GM19238 (cell line): ENCODE measurements at regions not wholly inside any gene's neighbourhood (a gene's known extent, or its start where the extent isn't known, plus 50 kb on each side); places are given as distances from the start of the nearest gene placed in this dataset.

ENCODE experiments used
- DNase-seq: peaks from one replicate; pipeline ENCODE4 v3.0.0; 2011; ENCODE audit warnings: low spot score; ENCODE audit not compliant: insufficient read length

DNA sequence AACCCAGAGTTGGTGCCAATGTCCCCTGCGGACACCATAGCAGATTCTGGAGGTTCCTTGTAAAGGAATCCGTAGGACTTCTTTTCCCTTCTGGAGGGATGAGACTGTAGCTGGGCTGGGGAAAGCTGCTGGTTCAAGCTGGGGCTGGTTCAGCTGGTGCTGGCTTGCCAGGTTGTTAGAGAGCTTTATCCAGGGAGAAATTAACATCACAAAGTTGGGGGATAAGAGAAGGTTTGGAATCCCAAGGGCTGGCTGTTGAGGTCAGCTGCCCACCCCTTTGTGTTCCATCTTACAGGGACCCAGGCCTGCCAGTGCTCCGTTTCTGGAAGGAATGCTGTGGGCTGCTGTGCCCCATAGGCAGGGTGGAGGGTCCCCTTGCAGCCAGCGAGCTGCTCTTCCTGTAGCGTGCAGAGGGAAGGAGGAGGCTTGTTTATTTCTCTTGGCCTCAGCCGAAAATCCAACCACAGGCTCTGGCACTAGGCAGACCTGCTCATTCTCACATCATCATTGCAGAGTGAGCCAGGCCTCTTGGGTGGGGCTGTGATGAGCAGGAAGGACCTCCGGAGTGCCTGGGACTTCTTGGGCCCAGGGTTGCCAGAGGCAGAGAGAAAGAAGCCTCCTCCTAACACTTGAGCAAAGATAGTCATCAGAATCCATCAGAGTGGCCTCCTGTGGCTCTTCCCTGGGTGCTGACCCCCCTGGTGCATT is 251.1 kb downstream of the SEC14L1 start:
- DNase-seq = no peak

- DNase-seq = no peak
These were observed 251.9 kb downstream of the SEC14L1 start for GRCh38 chr17:77392376-77393273.

- DNase-seq = no peak
These were observed 252.5 kb downstream of the SEC14L1 start for GRCh38 chr17:77393274-77393600.

DNA sequence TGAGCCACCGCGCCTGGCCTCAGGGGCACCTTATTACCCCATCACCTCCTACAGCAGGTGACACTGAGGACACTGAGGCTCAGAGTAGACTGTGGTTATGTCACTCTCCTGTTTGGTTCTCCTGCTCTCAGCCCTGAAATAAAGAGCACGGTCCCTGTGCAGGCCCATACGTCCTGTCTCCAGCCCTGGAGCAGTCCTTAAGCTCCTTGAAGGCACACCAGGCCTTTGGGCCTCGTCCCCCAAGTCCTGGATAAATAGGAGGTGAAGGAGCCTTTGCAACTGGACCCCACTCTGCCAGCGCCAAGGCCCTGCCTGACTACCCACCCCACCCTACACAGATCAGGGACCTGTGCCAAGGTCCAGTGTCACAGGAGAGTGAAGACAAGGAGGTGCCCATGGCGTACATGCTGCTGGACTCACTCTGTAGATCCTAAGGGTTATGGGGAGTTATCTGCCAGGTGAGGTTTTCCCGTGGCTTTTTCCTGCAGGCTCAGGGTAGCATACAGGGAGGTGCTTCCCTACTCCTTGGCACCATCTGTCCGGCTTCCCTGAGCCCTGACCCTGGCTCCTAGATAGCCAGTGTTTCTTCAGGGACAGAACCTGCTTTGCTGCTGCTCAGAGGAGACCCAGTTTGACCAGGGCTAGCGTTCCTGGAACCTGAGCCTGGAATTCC is 253.2 kb downstream of the SEC14L1 start:
- DNase-seq = no peak

DNA sequence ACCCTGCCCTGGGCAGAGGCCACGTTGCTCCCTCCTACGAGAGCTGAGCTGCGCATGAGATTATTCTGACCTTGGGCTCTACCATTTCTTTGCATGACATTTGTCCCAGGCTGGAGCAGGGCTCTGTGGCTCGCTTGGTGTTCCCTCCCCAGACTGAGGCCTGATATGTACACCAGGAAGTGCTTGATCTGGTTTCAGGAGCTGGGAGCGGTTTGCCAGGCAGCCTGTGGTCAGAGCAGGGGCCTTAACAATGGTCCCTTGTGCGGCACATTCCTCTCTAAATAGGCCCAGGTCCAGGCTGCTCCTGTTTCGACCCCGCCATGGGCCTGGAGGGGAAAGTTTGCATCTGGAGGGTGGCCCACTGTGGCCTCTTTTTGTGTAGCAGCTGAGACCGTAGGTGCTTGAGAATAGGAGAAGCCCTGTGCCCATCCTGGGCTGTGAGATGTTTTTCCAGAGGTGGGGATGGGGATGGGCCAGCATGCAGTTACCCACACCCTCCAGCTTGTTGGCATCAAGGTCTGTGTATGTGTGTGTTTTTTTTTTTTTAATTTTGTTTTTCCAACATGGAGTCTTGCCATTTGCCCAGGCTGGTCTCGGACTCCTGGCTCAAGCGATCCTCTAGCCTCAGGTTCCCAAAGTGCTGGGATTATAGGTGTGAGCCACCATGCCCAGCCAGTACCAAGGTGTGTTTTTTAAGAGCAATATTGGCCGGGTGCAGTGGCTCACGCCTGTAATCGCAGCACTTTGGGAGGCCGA is 253.9 kb downstream of the SEC14L1 start:
- DNase-seq = no peak

GRCh38 chr17:77395501-77396048 is 254.8 kb downstream of the SEC14L1 start:
- no peak for DNase-seq

DNA sequence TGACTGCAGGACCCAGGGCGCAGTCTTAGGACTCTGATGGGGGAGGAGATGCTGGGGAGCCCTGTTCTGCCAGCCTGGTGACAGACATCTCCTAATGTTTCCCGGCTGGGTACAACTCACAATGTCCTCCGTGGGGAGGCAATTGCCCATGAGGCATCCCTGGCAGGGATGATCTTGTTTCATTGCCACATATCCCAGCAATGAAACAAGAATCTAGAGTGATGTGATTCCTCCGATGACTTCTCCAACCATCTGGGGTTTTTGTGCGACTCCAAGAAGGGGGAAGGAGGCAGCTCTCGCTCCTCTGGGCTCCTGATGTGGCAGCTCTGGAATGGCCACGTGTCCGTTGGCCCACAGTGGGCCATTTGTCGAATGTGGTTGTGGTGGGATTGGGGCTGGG is 255.8 kb downstream of the SEC14L1 start:
- no peak for DNase-seq

GRCh38 chr17:77398274-77398673 is 257.5 kb downstream of the SEC14L1 start:
- DNase-seq = no peak

DNA sequence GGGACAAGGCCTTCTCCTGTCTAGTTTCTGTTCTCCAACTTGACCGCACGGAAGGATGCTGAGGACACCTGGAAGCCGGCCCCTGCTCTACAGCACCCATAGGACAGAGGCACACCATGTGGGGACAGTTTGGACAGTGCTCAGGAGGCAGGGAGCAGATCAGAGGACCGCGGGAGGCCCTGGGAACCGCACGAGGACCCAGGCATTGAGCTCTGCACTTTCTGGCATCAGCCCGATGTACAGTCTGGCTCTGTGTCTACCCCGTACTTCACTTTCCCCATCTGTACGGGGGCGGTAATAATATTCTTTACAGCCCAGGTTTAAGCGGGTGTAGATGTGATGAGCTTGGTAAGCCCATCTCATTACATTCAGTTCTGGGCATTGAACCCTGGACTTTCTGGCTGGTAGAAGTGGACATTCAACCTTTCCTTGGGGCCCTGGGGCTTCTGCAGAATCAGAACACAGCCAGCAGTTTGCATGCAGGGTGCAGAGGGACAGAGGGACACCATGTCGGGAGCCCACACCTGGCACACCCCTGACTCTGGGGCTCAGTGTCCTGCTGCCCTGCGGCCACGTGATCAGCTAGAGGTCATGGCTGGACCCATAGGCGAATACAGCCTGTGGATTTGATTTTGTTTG is 258.7 kb downstream of the SEC14L1 start:
- no peak for DNase-seq

- DNase-seq = peak; percentile 77
These were observed 259.7 kb downstream of the SEC14L1 start for GRCh38 chr17:77400445-77400870.

GRCh38 chr17:77402159-77402731 is 261.5 kb downstream of the SEC14L1 start:
- DNase-seq = no peak

DNA sequence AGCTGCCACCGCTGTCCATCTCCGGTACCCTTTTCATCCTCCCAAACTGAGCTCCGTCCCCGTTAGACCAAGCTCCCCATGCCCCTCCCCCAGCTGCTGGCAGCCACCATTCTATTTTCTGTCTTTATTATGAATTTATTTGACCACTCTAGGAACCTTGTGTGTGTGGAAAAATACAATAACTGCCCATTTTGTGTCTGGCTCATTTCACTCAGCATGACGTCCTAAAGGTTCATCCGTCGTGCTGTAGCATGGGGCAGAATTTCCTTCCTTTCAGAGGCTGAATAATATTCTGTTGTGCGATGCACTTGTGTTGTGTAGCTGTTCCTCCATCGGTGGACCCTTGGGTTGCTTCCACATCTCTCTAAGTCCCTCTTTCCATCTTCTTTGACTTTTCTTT is 263.1 kb downstream of the SEC14L1 start:
- no peak for DNase-seq

DNA sequence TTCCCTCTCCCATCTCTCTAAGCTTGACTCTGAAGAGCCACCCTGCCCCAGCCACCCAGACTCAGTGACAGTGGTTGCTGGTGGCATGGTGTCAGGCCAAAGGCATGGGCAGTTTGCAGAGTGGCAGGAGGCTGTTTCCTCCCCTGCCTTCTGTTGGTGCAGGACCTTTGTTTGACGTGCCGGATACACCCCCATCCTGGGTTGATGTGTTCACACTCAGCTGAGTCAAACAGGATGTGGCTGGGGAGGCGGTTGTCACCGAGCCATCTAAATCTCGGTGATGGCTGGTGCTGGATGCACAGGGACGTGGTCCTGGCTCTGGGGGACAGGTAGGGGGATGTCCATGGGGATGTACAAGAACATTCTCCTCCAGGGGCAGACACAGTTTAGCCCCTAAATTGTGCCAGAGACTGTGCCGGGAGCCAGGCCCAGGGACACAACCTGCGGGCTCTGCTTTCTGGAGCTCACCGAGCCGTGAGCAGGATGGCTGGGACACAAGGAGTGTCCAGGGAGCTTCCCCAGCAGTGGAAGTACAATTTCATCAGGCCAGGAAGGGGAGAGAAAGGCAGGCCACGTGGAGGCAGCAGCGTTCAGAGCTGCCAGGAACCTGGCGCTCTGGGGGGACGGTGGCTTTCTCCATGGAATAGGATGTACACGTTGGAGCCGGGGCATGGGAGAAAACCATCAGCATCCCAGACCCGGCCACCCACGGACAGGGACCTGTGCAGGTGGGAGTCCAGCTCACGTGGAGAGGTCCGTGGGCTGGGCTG is 264.2 kb downstream of the SEC14L1 start:
- DNase-seq = peak; percentile 97

DNA sequence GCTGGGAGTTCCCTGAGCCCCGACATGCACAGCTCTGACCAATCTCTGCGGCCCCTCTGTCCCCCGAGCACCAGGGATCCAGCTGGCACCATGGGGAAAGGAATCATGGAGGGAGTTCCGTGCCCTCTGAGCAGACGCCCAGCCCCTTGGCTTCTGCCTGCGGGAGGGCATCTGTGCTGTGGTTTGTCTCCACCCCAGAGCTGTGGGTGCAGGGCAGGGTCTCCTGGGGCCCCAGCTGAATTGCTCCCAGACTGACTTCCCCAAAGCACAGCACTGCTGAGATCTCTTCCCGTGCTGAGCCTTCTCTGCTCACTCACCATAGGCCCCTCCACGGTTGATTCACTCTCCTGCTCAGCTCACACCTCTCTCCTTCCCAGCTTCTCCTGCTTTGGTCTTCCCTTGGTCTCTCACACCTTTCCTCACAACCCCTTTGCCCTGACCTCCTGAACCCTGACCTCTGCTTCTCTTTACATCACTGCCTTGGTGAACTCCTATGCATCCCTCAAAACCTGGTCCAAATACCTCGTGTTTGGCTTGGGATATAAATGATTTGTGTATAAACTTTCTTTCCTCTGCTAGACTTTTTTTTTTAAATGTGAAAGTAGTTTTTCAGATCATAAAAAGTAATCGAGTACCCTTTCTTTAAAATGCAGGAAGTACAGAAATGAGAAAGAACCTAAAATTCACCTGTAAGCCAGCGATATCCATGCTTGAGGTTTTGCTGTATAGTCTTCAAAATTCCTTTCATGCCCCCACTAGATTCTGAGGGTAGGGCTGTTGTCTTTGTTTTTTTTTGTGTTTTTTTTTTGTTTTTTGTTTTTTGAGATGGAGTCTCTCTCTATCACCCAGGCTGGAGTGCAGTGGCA is 265.3 kb downstream of the SEC14L1 start:
- DNase-seq = peak; percentile 42

- DNase-seq = no peak
These were observed 266.8 kb downstream of the SEC14L1 start for GRCh38 chr17:77407321-77408277.

GRCh38 chr17:77408284-77408683 is 267.5 kb downstream of the SEC14L1 start:
- DNase-seq = no peak
